G401 (cell line): ENCODE measurements at regions not wholly inside any gene's neighbourhood (a gene's known extent, or its start where the extent isn't known, plus 50 kb on each side); places are given as distances from the start of the nearest gene placed in this dataset.
"Not testable (repeated sequence)": the region's sequence is repeated elsewhere in the genome, so short reads cannot be mapped to it uniquely, and the experiment has no call there.

Experiments used
- DNase-seq: peaks from one replicate; pipeline ENCODE4 v3.0.0-alpha.2; 2015; ENCODE audit warnings: low spot score
- in situ Hi-C: cut with HindIII; loops from 2 replicates; pipeline ENCODE4 v1.10.0; 2016; ENCODE audit warnings: low sequenced_read_pairs, mixed read lengths

DNA sequence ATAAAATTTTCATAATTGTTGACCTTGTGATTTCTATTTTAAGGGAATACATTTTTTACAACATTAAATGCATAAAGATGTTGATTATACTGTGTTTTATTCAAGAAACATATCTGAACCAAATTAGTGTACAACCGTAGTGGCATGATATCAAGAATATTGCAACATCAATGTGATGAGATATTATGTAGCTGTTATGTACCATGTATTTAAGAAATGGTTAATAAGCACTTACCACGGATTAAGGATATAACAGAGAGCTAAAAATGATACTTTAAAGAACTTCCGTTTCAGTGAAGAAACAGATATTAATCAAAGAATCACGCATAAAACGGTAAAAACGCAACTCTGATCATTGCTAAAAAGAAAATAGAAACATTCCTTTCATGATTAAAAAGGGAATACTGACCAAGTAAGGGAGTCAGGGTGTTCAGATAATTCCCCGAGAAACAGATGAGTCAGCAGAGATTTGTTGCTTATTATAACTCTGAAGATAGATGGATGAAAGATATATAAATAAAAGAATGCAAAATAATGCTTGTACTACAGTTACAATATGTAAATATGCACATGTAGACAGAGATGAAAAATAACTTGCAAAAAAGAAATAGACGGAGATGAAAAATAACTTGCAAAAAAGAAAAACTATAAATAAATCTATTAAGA, 281.9 kb upstream of the MAF start:
- in situ Hi-C loops: no loop called here

DNA sequence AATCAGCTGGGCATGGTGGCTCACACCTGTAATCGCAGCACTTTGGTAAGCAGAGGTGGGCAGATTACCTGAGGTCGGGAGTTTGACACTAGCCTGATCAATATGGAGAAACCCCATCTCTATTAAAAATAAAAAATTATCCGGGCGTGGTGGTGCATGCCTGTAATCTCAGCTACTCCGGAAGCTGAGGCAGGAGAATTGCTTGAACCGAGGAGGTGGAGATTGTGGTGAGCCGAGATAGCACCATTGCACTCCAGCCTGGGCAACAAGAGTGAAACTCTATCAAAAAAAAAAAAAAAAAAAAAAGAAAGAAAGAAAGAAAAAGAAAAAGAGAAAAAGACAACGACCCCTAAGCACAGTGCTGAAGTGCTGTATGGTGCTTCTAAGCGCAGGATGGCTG, 280.6 kb upstream of the MAF start:
- in situ Hi-C loops: not testable (repeated sequence)

More for the DNA sequence above, 281.9 kb upstream of the MAF start:
- no peak for DNase-seq

DNA sequence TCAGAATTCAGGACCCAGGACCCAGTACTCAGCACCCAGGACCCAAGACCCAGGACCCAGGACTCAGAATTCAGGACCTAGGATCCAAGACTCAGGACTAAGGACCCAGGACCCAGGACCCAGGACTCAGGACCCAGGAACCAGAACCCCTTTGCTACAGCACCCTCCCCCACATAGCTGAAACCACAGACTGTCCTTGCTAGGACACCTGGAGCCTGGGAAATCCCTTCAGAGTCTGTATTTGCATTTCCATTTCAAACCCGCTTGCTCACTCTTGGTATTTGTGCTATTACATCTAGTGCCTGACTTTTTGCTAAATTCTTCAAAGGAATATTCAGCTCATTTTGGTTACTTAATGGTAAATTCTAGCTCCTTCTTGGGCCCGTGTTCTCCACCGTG, 275.8 kb upstream of the MAF start:
- no peak for DNase-seq
- in situ Hi-C loops: no loop called here

More for the DNA sequence above, 280.6 kb upstream of the MAF start:
- DNase-seq: not testable (repeated sequence)

DNA sequence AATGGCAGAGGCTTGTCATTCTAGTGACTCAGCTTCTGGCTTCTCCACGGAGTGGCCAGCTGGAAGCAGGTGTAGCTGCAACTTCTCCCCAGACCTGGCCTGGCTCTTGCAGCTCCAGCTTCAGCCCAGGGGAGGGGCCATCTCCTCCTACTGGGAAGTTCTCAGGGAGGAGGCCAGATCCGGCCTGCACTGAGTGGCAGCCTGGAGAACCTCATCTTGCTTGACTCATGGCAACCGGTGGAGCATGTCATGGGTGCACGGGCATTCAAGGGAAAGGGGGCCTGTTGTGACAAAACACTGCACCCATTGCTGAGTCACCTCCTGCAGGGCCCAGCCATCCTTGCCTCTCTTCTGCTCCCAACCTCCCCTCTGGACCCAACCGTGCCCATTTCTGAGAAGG, 273.9 kb upstream of the MAF start:
- in situ Hi-C loops: no loop called here
- DNase-seq: no peak

DNA sequence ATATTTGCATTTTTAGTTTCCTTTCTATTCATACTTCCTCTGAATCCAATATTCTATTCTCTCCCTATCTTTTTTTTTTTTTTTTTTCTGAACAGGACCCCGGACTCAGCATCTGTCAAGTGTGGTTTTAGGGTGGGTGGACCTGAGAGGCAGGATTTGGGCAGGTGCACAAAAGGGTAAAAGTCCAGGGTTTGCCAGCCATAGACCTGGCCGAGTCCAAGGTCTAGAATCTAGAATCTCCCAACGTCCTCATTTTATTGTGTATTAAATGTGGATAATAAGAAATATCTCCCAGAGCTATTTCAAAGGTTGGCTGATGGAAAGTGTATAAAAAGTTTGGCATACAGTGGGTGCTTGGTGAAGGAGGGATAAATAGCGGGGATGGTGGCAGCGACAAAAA, 273.3 kb upstream of the MAF start:
- no peak for DNase-seq
- in situ Hi-C loops: no loop called here

DNA sequence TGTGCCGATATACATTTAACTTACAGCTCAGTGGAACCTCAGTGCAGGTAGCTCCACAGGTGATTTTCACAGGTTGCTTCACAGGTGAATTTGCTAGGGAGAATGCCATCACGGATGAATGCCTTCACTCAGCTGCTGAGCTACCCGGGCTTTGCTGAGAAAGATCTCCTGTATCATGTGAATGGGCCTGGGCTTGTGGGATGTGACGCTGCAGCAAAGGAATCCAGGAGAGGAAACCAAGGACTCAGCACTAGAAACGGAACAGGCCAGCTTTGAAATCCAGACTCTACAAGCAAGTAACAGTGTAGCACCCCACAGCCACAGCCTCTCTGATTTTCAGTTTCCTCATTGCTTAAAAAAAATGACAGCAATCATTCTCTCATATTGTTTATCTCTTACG, 271.4 kb upstream of the MAF start:
- in situ Hi-C loops: no loop called here

DNA sequence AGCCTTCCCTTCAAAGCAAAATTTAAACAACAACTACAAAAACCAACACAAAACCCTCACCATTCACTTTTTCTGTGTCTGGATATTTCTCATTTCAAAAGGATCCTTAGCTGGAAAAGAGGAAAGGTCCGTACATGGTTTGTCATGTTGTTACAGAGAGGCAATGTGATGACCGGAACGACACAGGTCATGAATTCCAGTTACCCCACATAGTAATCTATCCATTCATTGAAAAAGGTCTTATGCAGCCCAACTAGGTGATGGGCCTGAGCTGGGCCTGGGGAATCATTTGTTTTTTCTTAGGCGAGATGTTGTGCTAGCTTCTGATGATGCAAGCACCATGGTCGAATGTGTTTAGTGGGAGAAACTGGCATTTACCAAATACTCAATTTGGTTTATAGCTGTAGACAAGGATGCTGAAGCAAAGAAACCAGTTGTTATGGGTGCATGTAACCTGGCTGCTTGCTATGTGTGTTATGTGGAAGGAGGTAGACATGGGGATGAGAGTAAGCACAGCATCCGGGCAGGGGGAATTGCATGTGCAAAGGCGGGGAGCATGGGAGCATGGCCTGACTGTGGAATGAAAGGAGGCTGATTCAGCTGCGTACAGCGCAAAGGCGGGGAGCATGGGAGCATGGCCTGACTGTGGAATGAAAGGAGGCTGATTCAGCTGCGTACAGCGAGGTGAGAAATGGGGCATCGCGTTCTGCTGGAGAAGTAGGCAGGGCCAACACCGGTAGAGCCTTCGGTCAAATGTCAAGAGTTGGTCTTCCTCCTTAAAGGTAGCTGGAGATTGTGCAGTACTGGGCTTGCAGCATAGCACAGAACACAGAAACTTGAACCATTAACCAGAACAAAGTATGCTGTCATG, 269.7 kb upstream of the MAF start:
- DNase-seq: no peak
- in situ Hi-C loops: no loop called here

More for the DNA sequence above, 271.4 kb upstream of the MAF start:
- no peak for DNase-seq

DNA sequence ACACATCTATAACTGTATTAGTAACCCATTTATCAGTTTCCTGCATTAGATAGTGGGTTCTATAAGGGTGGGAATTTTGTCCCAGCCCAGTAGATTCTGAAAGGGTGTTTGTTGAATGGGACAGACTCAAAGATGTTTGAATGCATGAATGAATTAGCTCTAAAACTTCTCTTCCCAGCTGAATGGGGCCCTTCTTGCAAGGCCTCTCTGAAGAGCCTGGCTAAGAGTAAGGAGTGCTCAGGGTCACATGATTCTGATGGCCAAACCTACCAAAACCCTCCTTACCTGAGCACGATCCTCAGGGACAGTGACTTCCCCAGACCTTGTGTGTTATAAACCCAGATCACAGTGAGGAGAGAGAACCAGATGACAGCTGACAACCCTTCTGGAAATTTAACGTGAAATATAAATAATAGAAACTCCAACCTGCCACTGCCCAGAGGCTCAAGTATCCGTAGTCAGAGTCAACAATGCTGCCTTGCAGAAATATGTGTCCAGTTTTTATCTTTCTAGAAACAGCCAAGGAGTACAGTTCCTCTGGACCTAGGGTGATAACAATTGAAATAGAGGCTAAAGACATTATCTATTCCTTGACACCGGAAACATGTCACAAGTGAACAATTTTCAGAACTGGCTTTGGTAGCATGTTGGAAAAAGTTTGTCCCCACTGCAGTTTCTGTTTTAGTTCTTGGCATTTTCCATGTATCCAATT, 268.9 kb upstream of the MAF start:
- DNase-seq: no peak
- in situ Hi-C loops: no loop called here

DNA sequence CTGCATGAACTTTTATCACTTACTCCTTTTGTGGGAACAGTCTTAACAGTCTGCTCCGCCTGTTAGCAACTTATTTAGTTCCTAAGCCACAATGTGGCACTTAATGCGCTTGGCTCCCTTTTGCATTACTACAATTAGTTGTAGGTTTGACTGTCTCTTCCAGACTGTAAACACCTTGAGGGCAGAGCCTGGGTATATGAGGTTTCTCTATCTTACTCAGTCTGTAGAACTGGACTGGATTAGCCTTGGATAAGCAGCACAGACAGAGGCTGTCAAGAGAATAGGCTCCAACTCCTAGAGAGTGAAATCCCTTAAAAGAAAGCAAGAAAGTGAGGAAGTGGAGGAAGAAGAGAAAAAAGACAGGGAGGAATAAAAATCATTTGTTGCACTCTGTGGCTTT, 268.3 kb upstream of the MAF start:
- no peak for DNase-seq
- in situ Hi-C loops: no loop called here

DNA sequence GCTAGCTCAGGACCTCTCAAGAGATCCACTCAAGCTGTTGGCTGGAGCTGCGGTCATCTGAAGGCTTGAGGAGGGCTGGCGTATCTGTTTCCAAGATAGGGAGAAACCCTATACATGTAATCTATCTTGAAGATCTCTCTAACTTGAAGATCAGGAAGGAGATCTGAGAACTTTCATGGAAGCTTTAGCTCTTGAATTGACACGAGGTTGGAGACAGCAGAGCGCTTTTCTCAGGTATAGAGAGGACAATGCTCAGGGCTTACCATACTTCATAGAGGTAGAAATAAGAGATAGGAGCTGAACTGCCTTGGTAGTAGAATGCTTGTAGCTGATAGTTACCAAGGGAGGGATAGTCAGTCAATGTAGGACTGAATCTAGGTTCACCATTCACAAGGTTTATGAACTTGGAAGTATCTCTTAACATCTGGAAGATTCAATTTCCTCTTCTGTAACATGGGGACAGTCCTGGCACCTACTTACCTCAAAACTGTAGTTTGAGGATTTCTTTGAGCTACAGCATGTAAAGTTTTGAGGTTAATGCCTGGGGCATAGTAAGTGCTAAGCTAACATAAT, 267.0 kb upstream of the MAF start:
- no peak for DNase-seq
- in situ Hi-C loops: no loop called here

DNA sequence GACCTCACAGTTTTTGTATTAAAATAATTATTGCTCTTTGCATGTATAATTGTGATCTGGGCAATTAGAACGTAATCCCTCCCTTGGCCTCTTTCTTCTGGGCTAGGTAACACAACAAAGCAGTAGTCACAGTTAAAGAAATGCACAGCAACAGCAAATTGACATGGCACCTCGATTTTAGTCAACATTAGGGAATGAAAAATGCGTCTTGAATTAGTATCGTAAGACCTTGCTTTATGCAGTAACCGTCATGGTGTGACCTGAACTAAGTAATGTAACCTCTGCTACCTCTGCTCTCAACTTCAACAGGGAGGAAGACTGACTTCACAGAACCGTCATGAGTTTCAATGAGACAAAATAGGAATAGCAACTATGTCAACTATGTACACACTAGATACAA, 265.4 kb upstream of the MAF start:
- in situ Hi-C loops: no loop called here
- DNase-seq: no peak

DNA sequence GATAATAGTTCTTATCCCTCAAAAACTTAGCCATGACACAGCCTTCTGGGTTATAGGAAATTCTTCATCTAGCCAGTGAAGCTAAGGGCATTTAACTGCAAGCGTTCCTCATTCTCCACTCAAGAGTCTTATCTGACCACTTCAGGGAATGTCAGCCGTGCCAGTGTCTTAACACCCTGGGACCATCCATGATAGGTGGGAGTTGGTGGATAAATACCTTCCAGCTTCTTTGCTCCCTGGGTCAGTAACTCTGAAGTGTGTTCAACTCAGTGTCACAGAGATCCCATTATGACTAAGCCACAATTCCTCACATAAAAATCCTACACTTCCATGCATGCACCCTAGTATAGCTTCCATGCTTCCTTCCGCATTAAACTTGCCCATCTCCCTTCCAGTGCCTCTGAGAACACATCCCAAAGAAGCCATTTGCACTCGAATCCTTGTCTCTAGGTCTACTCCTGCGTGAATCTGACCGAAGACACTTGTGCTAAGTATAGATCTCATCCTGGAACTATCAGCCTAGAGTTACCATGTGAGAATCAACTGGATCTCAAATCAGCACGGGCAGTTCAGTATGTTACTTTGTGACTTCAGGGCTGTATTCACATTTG, 264.3 kb upstream of the MAF start:
- in situ Hi-C loops: no loop called here

DNA sequence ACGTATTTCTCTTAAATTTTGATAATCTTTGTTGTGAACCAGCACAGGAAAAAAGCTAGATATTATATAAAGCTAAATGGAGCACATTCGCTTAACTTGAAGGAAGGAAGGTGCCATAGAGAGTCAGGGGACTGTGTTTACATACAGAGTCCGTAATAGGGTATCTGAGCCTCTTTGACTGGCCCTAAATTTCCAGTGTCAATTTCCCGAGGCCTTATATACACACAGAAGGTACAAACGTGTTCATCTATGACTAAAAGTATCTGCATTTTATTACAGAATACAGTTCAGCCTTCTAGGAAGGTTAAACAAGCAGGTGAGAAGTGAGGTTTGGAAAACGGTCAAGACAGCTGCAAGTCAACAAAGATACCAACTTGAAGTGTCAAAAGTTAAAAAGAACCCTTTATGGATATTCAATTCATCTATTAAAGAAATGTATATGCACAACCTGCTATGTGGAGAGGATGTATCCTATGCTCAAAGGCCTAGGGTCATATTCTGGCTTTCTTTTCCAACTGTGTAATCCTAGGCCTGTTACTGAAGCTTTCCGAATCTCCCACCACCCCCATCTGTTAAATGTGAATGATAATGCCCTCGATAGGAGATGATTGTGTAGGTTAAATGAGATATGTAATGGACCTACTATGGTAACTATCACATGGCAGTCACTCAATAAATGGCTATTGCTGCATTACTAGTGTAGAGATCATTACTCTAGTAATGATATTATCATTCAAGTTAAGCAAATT, 263.7 kb upstream of the MAF start:
- no peak for DNase-seq
- in situ Hi-C loops: no loop called here

More for the DNA sequence above, 264.3 kb upstream of the MAF start:
- no peak for DNase-seq

DNA sequence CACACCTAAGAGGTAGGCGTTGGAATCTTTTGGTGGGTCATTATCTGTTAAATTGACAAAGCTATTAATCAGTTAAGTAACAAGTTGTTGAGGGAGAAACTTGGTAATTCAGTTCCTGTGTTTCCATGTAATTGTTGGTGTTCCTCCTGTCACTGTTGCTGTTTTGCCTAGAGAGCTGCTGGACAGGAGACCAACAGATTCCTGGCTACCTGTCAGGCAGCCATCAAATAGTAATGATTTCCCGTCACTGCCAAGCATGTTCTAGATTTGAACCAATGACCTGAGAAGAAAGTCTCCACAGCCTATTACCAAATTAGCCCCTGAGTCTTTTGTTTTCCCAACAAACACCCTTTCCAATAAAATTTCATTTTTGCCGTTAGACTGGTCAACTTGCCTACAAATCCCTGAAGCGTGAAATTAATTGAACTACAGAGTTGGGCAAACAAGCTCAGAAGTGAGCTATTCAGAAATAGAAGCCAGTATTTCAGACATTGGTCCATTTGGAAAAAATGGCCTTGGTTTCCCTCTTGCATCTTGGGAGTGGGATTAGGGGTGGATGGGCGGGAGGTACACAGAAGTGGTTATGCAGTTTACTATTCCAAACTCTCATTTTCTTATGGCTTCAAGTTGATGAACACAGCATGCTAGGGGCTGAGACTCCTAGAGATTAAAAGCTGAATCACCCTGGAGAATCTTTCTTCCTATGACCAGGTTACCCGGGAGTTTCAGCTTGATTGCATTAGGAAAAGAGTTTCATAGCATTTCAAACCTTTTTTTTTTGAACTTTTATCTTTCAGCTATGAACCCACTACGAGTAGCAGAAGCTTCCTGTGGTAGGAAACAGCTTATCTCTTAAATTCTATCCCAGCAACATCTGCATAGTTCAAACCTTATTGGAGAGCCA, 262.8 kb upstream of the MAF start:
- in situ Hi-C loops: no loop called here
- DNase-seq: peak; percentile 80

DNA sequence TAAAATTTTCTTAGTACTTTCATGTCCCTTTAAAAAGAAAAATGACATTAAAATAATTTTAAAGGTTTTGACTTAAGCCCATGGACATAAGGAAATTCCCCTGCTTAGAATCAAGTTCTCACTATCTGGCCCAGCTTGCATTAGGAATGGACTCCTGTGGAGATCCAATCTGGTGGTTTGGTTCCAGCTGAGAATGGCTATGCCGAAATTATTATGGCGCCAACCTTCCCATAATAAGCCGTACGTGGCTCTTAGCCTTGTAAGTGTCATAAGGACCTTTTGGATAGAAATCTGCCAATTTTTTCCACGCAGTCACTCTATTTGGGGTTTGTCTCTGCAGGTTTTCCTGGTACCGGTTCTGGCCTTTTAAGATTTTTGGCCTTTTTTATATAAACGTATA, 262.1 kb upstream of the MAF start:
- DNase-seq: peak; percentile 98
- in situ Hi-C loops: no loop called here

DNA sequence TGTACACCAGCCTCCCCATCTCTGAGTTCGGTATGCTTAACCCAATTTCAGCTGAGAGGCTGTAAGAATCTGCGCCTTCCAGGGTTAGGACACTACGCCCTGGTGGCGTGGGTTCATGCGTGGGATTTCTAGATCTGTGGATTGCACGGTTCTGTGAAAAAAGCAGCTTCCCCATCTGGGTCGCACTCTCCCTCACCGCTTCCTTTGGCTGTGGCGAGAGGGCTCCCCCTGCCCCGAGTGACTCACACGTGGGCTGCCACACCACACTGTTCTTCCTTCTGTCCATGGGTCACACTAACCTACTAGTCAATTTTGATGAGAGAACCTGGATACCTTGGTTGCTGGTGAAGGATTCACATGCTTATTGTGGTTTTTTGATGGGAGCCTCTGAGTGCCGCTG, 256.0 kb upstream of the MAF start:
- in situ Hi-C loops: no loop called here
- DNase-seq: no peak

DNA sequence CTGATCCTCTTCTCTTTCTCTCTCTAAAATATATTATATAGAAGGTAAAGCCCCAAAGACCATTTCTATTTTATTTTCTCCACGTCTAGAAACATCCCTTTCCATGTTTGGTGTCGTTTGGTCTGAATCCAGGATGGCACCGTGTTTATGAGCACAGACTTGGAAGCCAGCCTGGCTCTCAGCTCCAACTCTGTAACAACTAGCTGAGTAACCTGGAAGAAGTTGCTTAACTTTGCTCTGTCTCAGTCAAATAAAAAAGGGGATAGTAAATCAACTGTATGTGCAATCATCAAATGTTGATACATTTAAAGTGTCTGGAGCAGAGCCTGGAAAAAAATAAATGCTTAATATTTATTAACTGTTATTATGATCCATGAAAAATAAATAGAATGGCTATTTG, 249.8 kb upstream of the MAF start:
- DNase-seq: peak; percentile 42
- in situ Hi-C loops: no loop called here

DNA sequence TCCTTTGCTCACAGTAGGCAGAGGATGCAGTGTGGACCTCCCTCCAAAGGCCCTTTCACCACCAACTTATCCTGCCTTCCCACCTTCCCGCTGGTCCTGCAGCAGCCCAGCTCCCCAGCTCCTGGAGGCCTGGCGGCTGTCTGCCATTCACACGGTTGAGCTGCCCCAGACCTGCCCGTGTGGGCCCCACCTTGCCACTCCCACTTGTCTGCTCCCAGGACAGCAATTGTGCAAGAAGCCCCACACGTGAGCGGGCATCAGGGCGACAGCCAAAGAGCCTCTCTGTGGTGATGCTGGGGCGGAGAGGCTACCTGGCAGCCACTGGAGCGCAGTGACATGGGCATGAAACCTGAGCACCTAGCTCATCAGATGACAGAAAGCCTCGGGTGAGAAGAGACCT, 248.6 kb upstream of the MAF start:
- DNase-seq: no peak
- in situ Hi-C loops: no loop called here
